H1 (cell line): ENCODE measurements at regions not wholly inside any gene's neighbourhood (a gene's known extent, or its start where the extent isn't known, plus 50 kb on each side); places are given as distances from the start of the nearest gene placed in this dataset.

Source experiments
- CTCF ChIA-PET: fragments of 300-600 bp; sonication (Branson Sonifier 250); formaldehyde crosslinking; loops from one replicate; lab custom pipeline; 2021; ENCODE audit not compliant: partially characterized antibody; lab: Charles Lee
- POLR2A ChIA-PET: fragments of 300-600 bp; sonication (Branson Sonifier 250); formaldehyde crosslinking; loops from one replicate; lab custom pipeline; 2021; ENCODE audit warnings: inconsistent platforms; ENCODE audit not compliant: partially characterized antibody; lab: Charles Lee
- DNase-seq, 2 experiments: peaks; one replicate each; pipeline versions ENCODE4 v3.0.0 to v3.0.0-alpha.2; 2010 to 2022; ENCODE audit warnings: low spot score in 2 of 2, low read depth in 1 of 2, mixed read lengths in 1 of 2
- FAIRE-seq: peaks from 2 replicates; lab custom pipeline; 2011; peaks lifted over from hg19 to GRCh38; lab: Jason Lieb, UNC
- H2AFZ ChIP-seq: 2 replicates; pipeline ENCODE4 v1.8.1; 2012; ENCODE audit warnings: low read length, inconsistent platforms
- H2AK5ac ChIP-seq: 2 replicates; pipeline ENCODE4 v1.6.1; 2013; ENCODE audit warnings: low read depth, low read length
- H2BK120ac ChIP-seq: replicated peaks from 2 replicates; pipeline ENCODE3; 2013; ENCODE audit warnings: low read depth, low read length, inconsistent platforms
- H2BK12ac ChIP-seq: 2 replicates; pipeline ENCODE4 v1.6.1; 2013; ENCODE audit warnings: low read depth, low read length
- H2BK15ac ChIP-seq: 2 replicates; pipeline ENCODE4 v1.6.1; 2013; ENCODE audit warnings: low read length
- H2BK20ac ChIP-seq: 2 replicates; pipeline ENCODE4 v1.6.1; 2013; ENCODE audit warnings: low read length
- H2BK5ac ChIP-seq: 2 replicates; pipeline ENCODE4 v1.6.1; 2013; ENCODE audit warnings: low read depth, low read length
- H3K14ac ChIP-seq: 2 replicates; pipeline ENCODE4 v1.6.1; 2013; ENCODE audit warnings: inconsistent platforms; ENCODE audit not compliant: insufficient read length
- H3K18ac ChIP-seq: 2 replicates; pipeline ENCODE4 v1.6.1; 2013; ENCODE audit warnings: low read length; ENCODE audit errors: extremely low read depth
- H3K23ac ChIP-seq: 2 replicates; pipeline ENCODE4 v1.6.1; 2013; ENCODE audit warnings: inconsistent platforms; ENCODE audit not compliant: insufficient read length
- H3K23me2 ChIP-seq: 2 replicates; pipeline ENCODE4 v1.6.1; 2013; ENCODE audit warnings: low read depth, low read length
- H3K27ac ChIP-seq: 2 replicates; pipeline ENCODE4 v1.6.1; 2011; ENCODE audit warnings: low read depth, low read length, inconsistent platforms
- H3K27me3 ChIP-seq, 4 experiments: replicated peaks in 1 of 4; 1 replicate in 1 of 4; 2 replicates in 3 of 4; pipeline versions ENCODE4 v1.6.1 to v1.8.1; 2011 to 2013; ENCODE audit warnings: low read length in 3 of 4, mild to moderate bottlenecking in 3 of 4, inconsistent platforms in 2 of 4, mixed read lengths in 2 of 4, moderate library complexity in 1 of 4; ENCODE audit not compliant: control insufficient read depth in 3 of 4, insufficient read depth in 3 of 4; ENCODE audit errors: extremely low read depth in 1 of 4
- H3K36me3 ChIP-seq, 4 experiments: 2 replicates each; pipeline versions ENCODE4 v1.6.1 to v1.8.1; 2011 to 2013; ENCODE audit warnings: mild to moderate bottlenecking in 4 of 4, low read length in 3 of 4, moderate library complexity in 2 of 4, control low read depth in 1 of 4, inconsistent platforms in 1 of 4; ENCODE audit not compliant: insufficient read depth in 4 of 4, control insufficient read depth in 2 of 4
- H3K4ac ChIP-seq: replicated peaks from 2 replicates; pipeline ENCODE3; 2013; ENCODE audit warnings: low read length, low read depth, mixed read lengths, inconsistent platforms; ENCODE audit not compliant: insufficient read length
- H3K4me1 ChIP-seq, 4 experiments: replicated peaks in 1 of 4; 1 replicate in 1 of 4; 2 replicates in 3 of 4; pipeline versions ENCODE4 v1.6.1 to v1.8.1; 2011 to 2013; ENCODE audit warnings: low read length in 3 of 4, inconsistent platforms in 2 of 4, mixed read lengths in 1 of 4; ENCODE audit not compliant: insufficient read depth in 4 of 4, control insufficient read depth in 3 of 4
- H3K4me2 ChIP-seq, 2 experiments: 2 replicates each; pipeline versions ENCODE4 v1.6.1 to v1.8.1; 2011 to 2013; ENCODE audit warnings: low read depth in 2 of 2, low read length in 2 of 2, control low read depth in 1 of 2, inconsistent platforms in 1 of 2, mild to moderate bottlenecking in 1 of 2; ENCODE audit not compliant: insufficient read depth in 1 of 2
- H3K4me3 ChIP-seq, 4 experiments: fragments of 200-600, 300-600 bp in 1 of 4; sonication (generic), shearing (Covaris generic), sonication (Bioruptor Twin) in 1 of 4; 2 replicates each; pipeline versions ENCODE4 v1.5.1 to v1.8.1; 2011 to 2016; ENCODE audit warnings: low read length in 4 of 4, low read depth in 3 of 4, control low read depth in 2 of 4, inconsistent platforms in 2 of 4, mild to moderate bottlenecking in 2 of 4, mixed read lengths in 1 of 4, moderate library complexity in 1 of 4; ENCODE audit not compliant: insufficient read depth in 2 of 4; ENCODE audit errors: extremely low read depth in 1 of 4
- H3K56ac ChIP-seq: replicated peaks from 2 replicates; pipeline ENCODE3; 2013; ENCODE audit warnings: low read depth, mild to moderate bottlenecking, mixed read lengths, low read length, inconsistent platforms; ENCODE audit not compliant: insufficient read length
- H3K79me1 ChIP-seq: 2 replicates; pipeline ENCODE4 v1.6.1; 2013; ENCODE audit warnings: low read depth, low read length, control low read depth
- H3K79me2 ChIP-seq, 2 experiments: 2 replicates each; pipeline versions ENCODE4 v1.6.1 to v1.8.1; 2012 to 2013; ENCODE audit warnings: low read length in 2 of 2, mild to moderate bottlenecking in 2 of 2, inconsistent platforms in 1 of 2; ENCODE audit not compliant: insufficient read depth in 2 of 2, control insufficient read depth in 1 of 2
- H3K9ac ChIP-seq, 4 experiments: replicated peaks in 1 of 4; 1 replicate in 1 of 4; 2 replicates in 3 of 4; pipeline versions ENCODE4 v1.6.1 to v1.8.1; 2011 to 2013; ENCODE audit warnings: low read depth in 3 of 4, low read length in 3 of 4, control low read depth in 2 of 4, mild to moderate bottlenecking in 2 of 4, moderate library complexity in 2 of 4, inconsistent platforms in 1 of 4; ENCODE audit errors: extremely low read depth in 1 of 4
- H3K9me3 ChIP-seq, 2 experiments: 2 replicates each; pipeline versions ENCODE4 v1.6.1 to v1.8.1; 2012 to 2013; ENCODE audit warnings: mild to moderate bottlenecking in 2 of 2, moderate library complexity in 2 of 2, control low read depth in 1 of 2, inconsistent platforms in 1 of 2, low read depth in 1 of 2, low read length in 1 of 2, mixed read lengths in 1 of 2; ENCODE audit not compliant: insufficient read depth in 2 of 2
- H4K20me1 ChIP-seq, 2 experiments: replicated peaks in 1 of 2; 2 replicates each; pipeline versions ENCODE3 to v1.8.1; 2011 to 2013; ENCODE audit warnings: inconsistent platforms in 2 of 2, low read length in 2 of 2, mild to moderate bottlenecking in 1 of 2; ENCODE audit not compliant: insufficient read depth in 2 of 2, control insufficient read depth in 1 of 2
- H4K5ac ChIP-seq: 2 replicates; pipeline ENCODE4 v1.6.1; 2013; ENCODE audit warnings: low read length, low read depth, mixed read lengths, inconsistent platforms; ENCODE audit not compliant: insufficient read length
- H4K8ac ChIP-seq: 2 replicates; pipeline ENCODE4 v1.8.0; 2013; ENCODE audit warnings: mild to moderate bottlenecking, moderate library complexity, low read length, inconsistent platforms; ENCODE audit not compliant: insufficient read depth; ENCODE audit errors: extremely low read depth
- H4K91ac ChIP-seq: replicated peaks from 2 replicates; pipeline ENCODE3; 2013; ENCODE audit warnings: low read length, mixed read lengths, inconsistent platforms; ENCODE audit not compliant: insufficient read length
- BRCA1 ChIP-seq: IDR thresholded peaks from 2 replicates; pipeline ENCODE4 v1.6.1; 2012; ENCODE audit warnings: low read depth, low read length, improper control_type of control experiment
- CBX8 ChIP-seq: fragments of 300-800, 300-1000 bp; sonication (generic); IDR thresholded peaks from 2 replicates; pipeline ENCODE4 v1.7.1; 2016; ENCODE audit warnings: low read depth, low read length, borderline replicate concordance
- CHD1 ChIP-seq: IDR thresholded peaks from 2 replicates; pipeline ENCODE4 v1.6.1; 2012; ENCODE audit warnings: low read depth, low read length, improper control_type of control experiment
- CTCF ChIP-seq, 3 experiments: IDR thresholded peaks; 1 replicate in 2 of 3; 2 replicates in 1 of 3; pipeline versions ENCODE4 v1.5.1 to v1.6.1; 2011; ENCODE audit warnings: low read length in 3 of 3, mild to moderate bottlenecking in 3 of 3, inconsistent platforms in 2 of 3, low read depth in 1 of 3, moderate library complexity in 1 of 3; ENCODE audit not compliant: insufficient read depth in 1 of 3; ENCODE audit errors: control extremely low read depth in 1 of 3
- EP300 ChIP-seq, 2 experiments: IDR thresholded peaks; 1 replicate in 1 of 2; 2 replicates in 1 of 2; pipeline ENCODE4 v1.6.1; 2011 to 2012; ENCODE audit warnings: low read depth in 2 of 2, low read length in 2 of 2, mild to moderate bottlenecking in 2 of 2, borderline replicate concordance in 1 of 2, inconsistent platforms in 1 of 2, moderate library complexity in 1 of 2
- EZH2 ChIP-seq: fragments of 200-600 bp; sonication (generic); IDR thresholded peaks from 2 replicates; pipeline ENCODE4 v1.7.1; 2012; ENCODE audit warnings: low read depth, mild to moderate bottlenecking, moderate library complexity, low read length, inconsistent platforms; ENCODE audit not compliant: severe bottlenecking
- KDM1A ChIP-seq: fragments of 200-600, 300-600 bp; sonication (generic); IDR thresholded peaks from 2 replicates; pipeline ENCODE4 v1.7.1; 2016; ENCODE audit warnings: mild to moderate bottlenecking, low read length, borderline replicate concordance
- KDM4A ChIP-seq: IDR thresholded peaks from one replicate; pipeline ENCODE4 v1.7.1; 2012; ENCODE audit warnings: low read depth, mild to moderate bottlenecking, moderate library complexity, low read length, inconsistent platforms; ENCODE audit not compliant: severe bottlenecking
- SIRT6 ChIP-seq: IDR thresholded peaks from one replicate; pipeline ENCODE4 v1.7.1; 2012; ENCODE audit warnings: low read length, inconsistent platforms
- SRF ChIP-seq: IDR thresholded peaks from 2 replicates; pipeline ENCODE4 v1.6.1; 2011; ENCODE audit warnings: mild to moderate bottlenecking, low read depth, low read length, moderate library complexity
- TAF7 ChIP-seq: optimal IDR thresholded peaks from 2 replicates; pipeline ENCODE3; 2011; ENCODE audit warnings: low read depth, mild to moderate bottlenecking, inconsistent platforms, low read length, moderate library complexity, borderline replicate concordance
- TEAD4 ChIP-seq: IDR thresholded peaks from 2 replicates; pipeline ENCODE4 v1.6.1; 2012; ENCODE audit warnings: low read depth, low read length, inconsistent platforms, mixed read lengths
- WGBS, 2 experiments: shearing (Covaris generic) in 1 of 2; methylation state at CpG; one replicate each; pipeline versions ENCODE4 v1.1.6 to v1.1.7; 2013 to 2015; ENCODE audit warnings: low lambda C conversion rate in 2 of 2, mixed read lengths in 2 of 2, inconsistent platforms in 1 of 2, low coverage in 1 of 2, missing lambda C conversion rate in 1 of 2; ENCODE audit not compliant: insufficient replicate concordance in 2 of 2, insufficient coverage in 1 of 2, insufficient read length in 1 of 2; ENCODE audit errors: extremely low coverage in 1 of 2, missing lambda C conversion rate in 1 of 2; 5-methylcytosine and 5-hydroxymethylcytosine counted together

GRCh38 chr17:20800146-20800545 lies 220.6 kb downstream of the CDRT15L2 start:
- H3K79me1 ChIP-seq, result no peaks in the 10 kb centered on the region
- no peak overlapping the region for H2AFZ ChIP-seq
- no peak overlapping the region for H3K9ac ChIP-seq
- H3K18ac ChIP-seq, result no peak overlapping the region
- no peak overlapping the region for H4K91ac ChIP-seq
- H3K4me2 ChIP-seq, result no peak overlapping the region
- H3K27me3 ChIP-seq, result no peaks in the 10 kb centered on the region
- H3K4me1 ChIP-seq, result no peaks in the 10 kb centered on the region
- no peak overlapping the region for H2AK5ac ChIP-seq
- H3K23me2 ChIP-seq, result no peaks in the 10 kb centered on the region
- H2BK20ac ChIP-seq, result no peak overlapping the region
- POLR2A ChIA-PET, result interaction anchor here (1.0 kb wide), 1 partner anchor 52 kb away, joined by 3 read pairs; no protein-coding TSS in a partner anchor
- H3K56ac ChIP-seq, result no peak overlapping the region
- H2BK5ac ChIP-seq, result no peak overlapping the region
- H4K20me1 ChIP-seq, result no peaks in the 10 kb centered on the region
- no peak overlapping the region for H2BK12ac ChIP-seq
- TF ChIP-seq CTCF (IDR thresholded peaks at IDR 0.05; ENCODE audit: control extremely low read depth in 1 of 3, insufficient read depth in 1 of 3, low read depth in 1 of 3, low read length in 3 of 3) (no peak), SRF (no peak), SIRT6 (no peak), KDM4A (no peak), EP300 (IDR thresholded peaks at IDR 0.05; ENCODE audit: borderline replicate concordance in 1 of 2, low read depth in 2 of 2, low read length in 2 of 2) (no peak), BRCA1 (no peak), CBX8 (no peak), TEAD4 (no peak), CHD1 (no peak), EZH2 (no peak), KDM1A (no peak), TAF7 (no peak)
- TF ChIP-seq, all 59 proteins: peak for 0
- FAIRE-seq (no peak), DNase-seq (no peak)
- no peak overlapping the region for H4K8ac ChIP-seq
- no peak overlapping the region for H2BK120ac ChIP-seq
- no peaks in the 10 kb centered on the region for H3K79me2 ChIP-seq
- H3K36me3 ChIP-seq, result no peaks in the 10 kb centered on the region
- CTCF ChIA-PET, result interaction anchor here (0.6 to 3.4 kb wide), 4 partner anchors 11 to 717 kb away, joined by 3 to 13 read pairs (median 7); no protein-coding TSS in a partner anchor
- H4K5ac ChIP-seq, result no peak overlapping the region
- H2BK15ac ChIP-seq, result no peak overlapping the region
- no peaks in the 10 kb centered on the region for H3K9me3 ChIP-seq
- no peak overlapping the region for H3K27ac ChIP-seq
- no peak overlapping the region for H3K23ac ChIP-seq
- no peak overlapping the region for H3K4ac ChIP-seq
- no peak overlapping the region for H3K14ac ChIP-seq
- H3K4me3 ChIP-seq, result no peak overlapping the region
- 85% methylated on average over 2 of the region's 2 CpGs; no CpG with 5 or more reads in 1 of the 2 experiments for WGBS, 2 experiments
